CD4-positive, alpha-beta T cell treated with Interleukin-4 for 4 hours (primary cell): ENCODE measurements at regions not wholly inside any gene's neighbourhood (a gene's known extent, or its start where the extent isn't known, plus 50 kb on each side); places are given as distances from the start of the nearest gene placed in this dataset.

Experiments
- DNase-seq: peaks from one replicate; pipeline ENCODE4 v3.0.0-alpha.2; 2020

DNA sequence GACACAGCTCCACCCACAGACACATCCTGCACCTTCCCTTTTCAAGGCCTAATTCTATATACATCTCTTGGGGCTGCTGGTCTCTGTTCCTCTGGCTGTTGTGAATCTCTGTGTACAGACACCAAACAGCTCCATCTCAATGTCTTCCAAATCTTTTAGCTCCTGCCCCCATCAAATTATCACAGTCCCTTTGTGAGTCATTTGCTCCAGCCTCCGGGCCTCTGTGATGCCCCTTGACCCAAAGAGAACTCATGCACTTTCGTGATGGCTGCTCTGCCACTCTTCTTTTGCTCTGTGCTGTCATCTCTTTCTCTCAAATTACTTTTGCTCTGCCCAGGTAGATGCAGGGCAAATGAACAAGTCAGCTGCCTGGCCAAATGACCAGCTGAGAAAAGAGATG is 369.0 kb upstream of the CDIN1 start:
- no peak for DNase-seq

DNA sequence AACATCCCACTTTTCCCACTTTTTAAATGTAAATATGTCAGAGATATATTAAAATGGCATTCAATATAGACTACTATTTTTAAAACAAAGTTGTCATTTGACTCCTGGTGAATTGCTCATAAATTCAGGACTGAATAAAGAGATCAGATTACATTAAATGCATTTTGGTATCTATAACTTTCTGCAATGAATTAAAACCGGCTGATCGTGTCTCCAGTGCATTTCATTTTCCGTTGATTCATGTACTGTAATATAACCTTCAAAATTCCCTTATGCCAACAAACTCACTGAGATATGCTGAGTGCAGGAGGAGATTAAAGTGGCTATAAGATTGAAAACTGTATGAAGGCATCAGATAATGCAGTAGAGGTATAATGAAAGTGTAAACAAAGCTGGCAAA is 361.1 kb upstream of the CDIN1 start:
- no peak for DNase-seq

DNA sequence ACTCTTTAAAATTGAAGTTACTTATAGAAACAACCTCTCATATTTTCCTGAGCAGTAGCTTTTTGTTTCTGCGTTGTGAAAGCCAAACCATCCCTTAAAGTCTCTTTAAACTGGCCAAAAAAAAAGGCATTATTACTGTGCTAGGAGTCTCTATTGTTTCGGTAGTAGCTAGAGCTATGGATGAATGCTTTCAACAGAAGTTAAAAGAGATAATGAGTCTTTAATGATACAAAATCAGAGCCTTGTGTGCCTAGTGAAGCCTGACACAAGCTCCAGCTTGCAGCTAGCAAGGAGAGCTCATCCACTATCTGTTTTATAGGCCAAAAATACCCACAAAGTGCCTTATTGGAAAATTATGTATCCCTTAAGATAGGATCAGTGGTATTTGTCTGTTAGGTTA is 360.4 kb upstream of the CDIN1 start:
- no peak for DNase-seq

DNA sequence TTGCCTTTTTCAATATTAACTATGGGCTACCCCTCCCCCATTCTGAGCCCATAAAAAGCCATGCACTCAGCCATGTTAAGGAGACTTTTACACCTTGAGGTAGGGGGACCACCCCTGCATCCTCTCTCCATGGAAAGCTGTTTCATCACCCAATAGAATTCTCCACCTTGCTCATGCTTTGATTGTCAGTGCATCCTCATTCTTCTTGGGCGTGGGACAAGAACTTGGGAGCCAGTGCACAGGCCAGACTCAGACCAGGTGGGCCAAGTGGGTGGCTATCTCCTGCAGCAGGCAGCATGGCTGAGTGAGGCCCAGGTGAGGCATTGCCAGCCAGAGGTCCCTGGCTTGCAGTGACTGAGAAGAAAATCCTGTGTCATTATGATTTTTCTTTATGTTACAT is 357.4 kb upstream of the CDIN1 start:
- no peak for DNase-seq

DNA sequence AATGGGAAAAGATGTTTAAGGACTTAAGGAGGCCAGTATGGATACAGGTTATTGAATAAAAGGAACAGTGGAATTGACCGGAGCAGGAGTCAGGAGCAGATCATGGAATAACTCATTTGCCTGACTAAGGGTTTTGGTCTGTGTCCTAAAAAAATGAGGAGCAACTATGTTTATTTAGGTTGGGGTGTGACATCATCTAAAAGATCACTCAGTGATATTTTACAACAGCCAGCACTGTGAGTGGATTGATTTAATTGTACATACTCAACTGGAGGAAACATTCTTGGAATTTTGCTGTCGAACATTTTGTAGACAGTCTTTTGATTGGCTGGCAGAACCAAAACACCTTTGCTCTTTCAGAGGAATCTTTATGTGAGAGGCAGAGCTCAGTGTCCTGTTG is 348.6 kb upstream of the CDIN1 start:
- DNase-seq: no peak

DNA sequence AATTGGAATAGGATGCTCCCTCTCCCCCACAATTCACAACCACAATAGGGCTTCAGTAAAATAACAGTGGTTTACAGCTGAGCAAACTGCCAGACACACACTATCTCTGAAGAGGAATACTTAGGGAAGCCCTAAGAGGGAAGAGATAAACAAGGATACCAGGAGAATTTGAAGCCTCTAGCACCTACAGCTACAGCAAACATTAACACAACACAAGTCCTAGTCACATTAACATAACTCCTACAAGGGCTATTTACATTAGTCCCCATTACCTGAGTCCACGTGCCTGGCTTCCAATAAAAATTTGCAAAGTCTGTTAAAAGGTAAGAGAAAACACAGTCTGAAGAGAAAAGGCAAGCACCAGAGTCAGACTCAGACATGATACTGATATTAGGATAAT is 346.9 kb upstream of the CDIN1 start:
- DNase-seq: no peak

DNA sequence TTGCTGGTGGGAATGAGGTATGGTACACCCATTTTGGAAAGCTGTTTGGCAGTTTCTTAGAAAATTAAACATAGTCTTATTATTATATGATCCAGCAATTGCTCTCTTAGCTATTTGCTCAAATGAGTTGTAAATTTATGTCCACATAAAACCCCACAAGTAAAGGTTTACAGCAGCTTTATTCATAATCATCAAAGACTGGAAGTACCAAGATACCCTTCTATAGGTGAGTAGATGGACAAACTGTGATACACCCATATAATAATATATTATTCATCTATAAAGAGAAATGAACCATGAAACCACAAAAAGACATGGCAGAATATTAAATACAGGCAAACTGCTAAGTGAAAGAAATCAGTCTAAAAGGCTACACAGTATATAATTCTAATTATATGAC is 344.7 kb upstream of the CDIN1 start:
- no peak for DNase-seq

DNA sequence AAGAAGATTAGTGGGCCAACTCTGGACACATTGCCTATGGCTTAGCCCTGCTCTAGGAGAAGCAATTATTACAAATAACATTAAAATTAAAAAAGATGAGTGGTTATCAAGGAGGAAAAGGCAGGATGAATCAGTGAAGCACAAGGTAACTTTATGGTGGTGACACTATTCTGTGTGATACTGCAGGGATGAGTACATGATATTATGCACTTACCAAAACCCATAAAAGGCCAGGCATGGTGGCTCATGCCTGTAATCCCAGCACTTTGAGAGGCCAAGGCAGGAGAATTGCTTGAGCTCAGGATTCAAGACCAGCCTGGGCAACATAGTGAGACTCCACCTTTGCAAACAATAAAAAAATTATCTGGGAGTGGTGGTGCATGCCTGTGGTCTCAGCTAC is 344.3 kb upstream of the CDIN1 start:
- DNase-seq: no peak

DNA sequence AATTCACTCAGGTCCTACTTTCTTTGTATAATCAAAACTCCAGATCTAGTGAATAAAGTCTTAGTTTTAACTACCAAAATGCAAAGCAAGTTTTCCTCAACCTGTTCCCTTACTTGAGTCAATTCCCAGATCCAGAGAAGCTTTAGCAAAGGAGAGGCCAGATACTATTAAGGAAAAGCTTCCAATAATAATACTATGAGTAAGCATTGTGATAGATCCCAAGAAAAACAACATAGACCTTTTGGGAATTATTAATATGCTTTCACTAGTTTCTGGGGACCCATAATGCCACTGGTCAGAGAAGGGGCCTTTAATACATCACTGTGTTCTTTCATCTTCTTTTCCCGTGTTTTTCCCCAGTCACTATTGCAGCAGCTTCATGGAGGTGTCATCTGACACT is 339.9 kb upstream of the CDIN1 start:
- DNase-seq: no peak

DNA sequence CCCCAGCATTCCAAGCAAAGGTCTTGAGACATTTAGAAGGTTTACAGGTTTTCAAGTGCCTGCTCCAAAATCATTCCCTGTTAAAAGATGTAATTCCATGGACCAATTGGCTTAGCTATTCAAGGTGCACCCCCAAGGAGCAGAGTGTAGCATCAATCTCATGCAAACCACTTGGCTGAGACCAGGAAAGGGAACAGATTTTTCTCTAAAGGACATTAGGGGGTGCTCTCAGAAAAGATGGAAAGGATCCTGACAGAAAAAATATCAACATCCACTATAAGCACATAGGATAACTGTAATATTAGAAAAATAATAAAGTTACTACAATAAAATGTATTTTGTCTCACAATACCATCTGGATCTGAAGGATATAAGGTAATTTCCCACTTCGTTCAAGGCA is 328.0 kb upstream of the CDIN1 start:
- no peak for DNase-seq

DNA sequence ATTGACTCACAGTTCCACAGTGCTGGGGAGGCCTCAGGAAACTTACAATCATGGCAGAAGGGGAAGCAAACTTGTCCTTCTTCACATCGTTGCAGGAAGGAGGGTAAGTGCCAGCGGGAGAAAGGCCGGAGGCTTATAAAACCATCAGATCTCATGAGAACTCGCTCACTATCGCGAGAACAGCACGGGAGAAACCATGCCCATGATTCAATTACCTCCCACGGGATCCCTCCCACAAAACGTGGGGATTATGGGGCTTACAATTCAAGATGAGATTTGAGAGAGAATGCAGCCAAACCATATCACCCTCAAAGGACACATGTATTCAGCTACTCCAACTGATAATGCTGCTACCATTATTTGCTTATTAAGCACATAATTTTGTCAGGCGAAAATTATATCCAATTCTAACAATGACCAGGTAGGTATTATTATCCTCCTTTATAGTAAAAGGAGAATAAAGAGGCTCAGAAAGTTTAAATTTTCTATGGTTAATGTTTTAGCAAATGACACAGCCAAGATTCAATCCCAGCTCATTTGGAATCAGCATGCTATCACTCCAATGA is 327.2 kb upstream of the CDIN1 start:
- no peak for DNase-seq

DNA sequence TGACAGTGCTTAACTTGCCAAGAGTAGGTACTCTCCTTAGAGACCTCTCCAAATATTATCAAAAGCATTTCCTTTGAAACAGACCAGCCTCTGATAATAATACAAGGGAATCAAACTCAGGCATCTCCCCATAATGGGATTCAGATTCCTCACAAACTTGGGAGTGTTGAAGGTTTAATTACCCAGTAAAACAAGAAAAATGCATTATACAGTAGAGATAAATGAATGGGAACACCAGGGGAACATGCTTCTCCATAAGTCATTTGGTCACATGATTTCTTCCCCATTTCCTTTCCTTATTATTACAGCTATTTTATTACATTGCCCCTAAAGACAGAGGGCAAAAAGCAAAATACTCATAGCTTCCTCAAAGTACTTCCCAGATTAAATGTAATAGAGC is 325.0 kb upstream of the CDIN1 start:
- DNase-seq: no peak

DNA sequence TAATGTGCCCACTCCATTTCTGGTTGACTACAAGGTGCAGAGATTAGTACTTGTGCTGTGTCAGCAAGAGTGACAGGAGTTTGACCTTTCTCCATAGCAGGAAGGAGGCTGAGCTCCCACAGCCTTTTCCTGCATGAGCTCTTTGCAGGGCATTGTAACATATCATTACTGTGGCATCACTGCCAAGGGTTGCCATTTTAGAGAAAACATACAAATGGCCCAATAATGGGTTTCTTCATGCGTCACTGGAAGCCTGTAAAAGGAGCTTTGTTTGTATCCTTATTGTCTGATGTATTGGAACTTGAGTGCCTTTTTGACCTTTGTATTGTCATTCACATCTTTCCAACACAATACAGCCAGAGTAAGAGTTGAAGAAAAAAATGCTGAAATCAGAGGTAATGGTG is 323.0 kb upstream of the CDIN1 start:
- no peak for DNase-seq

DNA sequence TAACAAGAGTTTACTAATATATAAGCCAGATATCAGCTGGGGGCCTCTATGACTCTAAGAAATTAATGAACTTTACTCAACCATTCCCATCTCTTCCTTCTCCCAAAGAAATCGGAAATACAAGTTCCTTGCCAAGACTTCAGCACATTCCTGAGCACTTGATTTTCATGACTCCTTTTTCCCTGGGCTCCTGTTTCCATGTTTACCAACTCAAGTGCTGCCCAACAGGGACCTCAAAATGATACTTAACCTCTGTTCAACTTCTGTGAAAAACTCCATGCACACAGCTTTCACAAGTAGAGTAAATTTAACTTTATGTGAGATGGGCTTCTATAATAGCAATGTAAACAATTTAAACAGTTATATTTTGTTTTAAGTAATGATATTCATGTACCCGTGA is 315.8 kb upstream of the CDIN1 start:
- DNase-seq: no peak

DNA sequence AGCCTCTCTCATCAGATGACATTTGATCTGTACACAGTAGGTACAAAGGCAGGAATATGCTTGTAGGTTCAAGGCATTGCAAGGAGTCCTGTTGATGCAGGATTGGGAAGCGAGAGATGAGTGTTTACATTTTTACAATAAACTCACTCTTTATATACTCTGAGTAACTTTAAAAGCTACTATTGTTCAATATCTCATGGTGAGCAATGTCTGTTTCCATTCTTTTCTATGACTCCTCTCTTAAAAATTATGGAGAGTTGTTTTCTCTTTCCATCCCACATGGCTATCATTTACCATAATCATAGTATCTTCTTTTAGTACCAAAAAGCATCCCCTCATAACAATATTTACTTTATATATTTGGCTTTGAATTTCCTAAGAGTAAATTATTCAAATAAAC is 314.0 kb upstream of the CDIN1 start:
- no peak for DNase-seq

DNA sequence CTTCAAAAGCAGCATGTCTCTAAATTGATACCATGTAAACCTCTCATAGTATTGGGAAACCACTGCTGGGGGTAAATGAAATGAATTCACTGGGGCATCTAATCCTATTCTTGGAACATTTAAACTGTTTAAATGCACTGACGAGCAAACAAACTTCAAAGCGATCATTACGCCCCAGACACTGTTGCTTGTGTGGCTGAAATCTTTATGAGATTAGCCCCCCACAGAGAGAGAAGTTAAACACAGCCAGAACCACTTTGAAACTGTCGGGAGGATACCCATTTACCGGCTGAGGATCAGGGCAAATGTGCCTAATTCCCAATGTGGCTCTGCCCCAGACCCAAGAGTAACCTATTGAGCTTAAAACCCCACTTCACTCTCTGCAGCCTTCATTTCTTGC is 308.4 kb upstream of the CDIN1 start:
- DNase-seq: no peak

DNA sequence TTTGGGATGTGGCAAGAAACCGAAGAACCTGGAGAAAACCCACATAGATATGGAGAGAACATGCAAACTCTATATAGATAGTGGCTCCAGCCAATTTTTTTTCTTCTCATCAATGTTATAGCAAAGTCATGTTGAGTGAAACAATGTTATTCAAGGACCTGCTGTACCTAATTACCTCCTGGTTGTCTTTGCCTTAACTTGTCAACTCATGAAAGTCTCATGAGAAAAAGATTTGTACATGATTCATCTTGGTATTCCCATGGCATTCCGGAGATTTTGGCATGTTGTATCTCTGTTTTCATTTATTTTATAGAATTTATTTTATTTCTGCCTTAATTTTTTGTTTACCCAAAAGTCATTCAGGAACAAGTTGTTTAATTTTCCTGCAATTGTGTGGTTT is 303.8 kb upstream of the CDIN1 start:
- no peak for DNase-seq

DNA sequence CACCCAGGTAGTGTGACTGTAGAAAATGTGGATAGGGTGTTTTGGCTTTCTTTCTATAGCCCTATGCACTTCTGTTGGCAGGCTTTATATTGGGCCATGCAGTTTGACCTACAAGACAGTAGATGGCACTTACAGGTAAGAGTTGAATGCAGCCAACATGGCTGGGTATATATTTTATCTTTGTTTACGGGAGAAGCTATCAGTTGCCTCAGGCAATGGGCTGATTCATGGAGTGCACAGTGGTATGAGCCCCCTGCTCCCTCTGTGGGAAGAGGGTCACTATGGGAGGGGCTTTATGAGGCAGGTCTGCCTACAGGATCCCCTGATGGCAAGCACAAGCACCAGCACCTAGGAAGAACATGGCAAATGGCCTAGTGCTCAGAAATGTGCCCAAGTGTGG is 301.2 kb upstream of the CDIN1 start:
- no peak for DNase-seq

DNA sequence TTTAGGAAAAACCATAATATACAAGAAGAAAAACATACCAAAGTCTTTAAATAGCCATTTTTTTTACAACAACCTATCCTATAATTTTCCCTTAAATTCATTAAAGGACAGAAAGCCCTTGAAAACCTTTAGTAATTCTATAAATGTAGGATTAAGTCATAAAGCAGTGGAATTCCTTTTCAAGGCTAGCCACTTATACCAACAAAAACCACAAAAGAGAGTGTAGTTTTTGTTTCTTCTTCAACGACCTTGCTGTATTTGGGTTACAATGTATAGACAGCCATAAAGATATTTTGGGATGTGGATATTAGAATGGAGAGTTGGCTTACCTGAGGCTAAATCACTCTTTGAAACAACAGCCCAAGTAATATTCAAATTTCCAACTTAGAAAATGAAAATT is 296.6 kb upstream of the CDIN1 start:
- no peak for DNase-seq

DNA sequence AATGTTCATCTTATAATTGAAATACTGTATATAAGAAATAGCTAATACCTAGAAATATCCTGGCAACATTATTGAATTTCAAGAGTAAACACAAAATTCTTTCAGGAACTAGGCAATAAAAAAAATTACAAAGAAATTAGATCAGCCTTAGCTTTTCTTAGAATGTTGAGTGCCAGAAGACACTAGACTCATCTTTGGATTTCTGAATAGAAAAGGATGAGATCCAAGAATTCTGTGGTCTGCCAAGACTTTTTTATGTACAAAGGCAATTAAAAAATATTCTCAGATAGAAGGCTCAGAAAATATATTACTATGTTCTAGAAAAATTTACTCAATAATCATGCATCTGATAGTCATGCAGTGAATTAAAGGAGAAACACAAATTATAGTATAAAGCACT is 294.5 kb upstream of the CDIN1 start:
- no peak for DNase-seq

DNA sequence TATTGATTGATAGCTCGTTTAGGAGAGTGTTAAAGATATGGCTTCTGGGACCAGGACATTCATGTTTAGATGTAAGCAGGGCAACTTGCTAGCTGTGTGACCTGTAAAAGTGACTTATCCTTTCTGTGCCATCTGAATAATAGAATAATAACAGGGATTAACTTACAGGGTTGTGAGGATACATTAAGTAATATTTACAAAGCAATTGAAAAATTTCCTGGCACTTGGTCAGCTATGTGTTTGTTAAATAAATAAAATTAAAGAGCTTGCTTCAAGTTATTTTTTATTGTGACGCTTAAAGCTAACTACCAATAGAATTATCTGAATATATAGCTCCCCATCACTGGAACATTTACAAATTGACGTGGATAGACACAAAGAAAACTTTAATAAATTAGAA is 287.9 kb upstream of the CDIN1 start:
- DNase-seq: no peak

DNA sequence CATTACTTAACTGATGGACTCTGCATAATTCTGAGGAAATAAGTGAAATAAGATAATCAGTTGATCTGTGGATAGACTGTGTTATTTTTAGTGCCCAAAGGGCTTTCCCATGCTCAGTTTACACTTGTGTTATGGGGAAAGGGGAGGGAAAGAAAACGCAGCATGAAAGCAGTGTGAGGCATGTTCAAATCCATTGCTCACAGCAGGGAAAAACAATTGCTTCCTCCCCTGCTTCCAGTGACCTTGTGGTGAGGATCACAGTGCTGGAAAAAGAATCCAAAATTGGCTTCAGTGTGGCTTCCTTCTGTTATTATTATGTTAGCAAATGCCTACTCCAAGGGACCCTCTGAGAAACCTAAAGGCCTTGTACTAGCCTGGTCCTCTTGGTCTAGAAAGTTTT is 285.1 kb upstream of the CDIN1 start:
- DNase-seq: no peak

DNA sequence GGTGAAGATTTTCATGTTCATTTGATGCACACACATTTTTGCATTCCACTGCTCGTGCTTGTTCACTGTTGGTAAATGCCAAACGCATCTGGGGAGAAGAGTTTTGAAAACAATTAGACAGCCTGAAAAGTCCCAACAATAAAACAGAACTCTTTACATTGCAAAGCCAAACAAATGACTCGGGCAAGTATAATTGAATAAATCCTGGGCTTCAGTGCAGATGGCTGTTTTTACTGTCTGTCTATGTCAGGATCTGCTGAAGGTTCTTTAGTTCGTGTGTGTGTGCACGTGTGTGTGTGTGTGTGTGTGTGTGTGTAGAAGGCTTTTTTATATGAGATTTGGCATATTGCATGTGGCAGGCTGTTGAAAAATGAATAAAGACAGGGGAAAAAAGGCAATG is 277.5 kb upstream of the CDIN1 start:
- no peak for DNase-seq

DNA sequence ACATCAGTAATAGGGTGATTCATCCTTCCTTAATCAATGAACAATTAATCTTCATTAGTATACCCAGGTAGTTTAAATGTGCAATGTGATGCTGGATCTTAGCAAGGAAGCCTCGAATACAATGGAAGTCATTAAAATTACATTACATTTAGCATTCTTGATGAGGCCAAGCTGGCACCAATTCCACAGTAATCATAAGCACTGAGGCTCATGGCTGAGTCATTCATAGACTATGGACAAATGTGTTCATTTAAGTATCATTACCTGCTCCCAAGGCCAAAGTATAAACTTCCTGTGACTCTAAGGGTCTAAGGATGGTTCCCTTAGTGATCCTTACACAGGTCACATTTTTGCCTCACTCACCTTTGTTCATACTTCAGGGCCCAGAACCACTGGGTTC is 266.4 kb upstream of the CDIN1 start:
- DNase-seq: no peak

DNA sequence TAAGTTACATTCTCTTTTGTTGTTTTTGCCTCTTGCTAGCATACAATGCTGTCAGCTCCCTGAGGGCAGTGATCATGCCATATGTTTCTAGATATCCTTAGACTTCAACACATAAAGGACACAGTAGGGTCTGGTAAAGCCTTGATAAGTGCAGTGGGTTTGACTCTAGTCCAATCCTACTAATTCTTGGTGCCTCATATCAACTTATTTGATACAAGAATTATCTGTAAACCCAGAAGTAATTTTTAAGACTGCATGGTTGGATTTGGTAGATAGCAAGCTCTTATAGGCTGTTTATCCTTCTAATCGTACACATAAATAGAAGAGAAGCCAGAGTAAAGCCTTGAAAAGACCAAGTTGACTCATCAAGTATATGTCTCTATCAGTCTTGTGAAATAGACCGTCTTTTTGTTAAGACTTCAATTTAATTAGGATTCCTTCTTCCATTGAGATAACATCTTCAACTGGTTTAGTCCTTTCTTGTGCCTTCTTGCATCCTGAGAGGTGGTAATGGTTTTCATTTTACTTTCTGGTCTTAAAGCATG is 265.6 kb upstream of the CDIN1 start:
- no peak for DNase-seq

DNA sequence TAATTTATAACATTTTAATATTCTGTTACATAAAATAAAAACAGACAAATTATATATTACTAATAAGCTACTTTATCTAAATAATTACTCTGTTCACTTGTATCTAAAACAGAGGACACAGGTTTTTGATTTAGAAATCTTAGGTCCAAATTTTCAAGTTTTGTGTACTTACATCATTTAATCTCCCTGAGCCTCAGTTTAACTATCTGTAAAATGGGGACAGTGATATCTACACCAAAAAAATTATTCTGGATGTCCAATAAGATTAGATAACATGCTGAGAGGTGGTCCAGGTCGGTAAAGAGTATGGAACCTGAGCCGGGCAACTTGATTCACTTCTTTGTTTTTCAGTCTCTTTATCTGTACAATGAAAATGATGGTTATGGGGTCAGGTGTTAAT is 263.8 kb upstream of the CDIN1 start:
- no peak for DNase-seq
